WI38 (cell line): ENCODE measurements at regions not wholly inside any gene's neighbourhood (a gene's known extent, or its start where the extent isn't known, plus 50 kb on each side); places are given as distances from the start of the nearest gene placed in this dataset.

Source experiments
- H3K4me3 ChIP-seq: 2 replicates; pipeline ENCODE4 v1.5.1; 2011; ENCODE audit warnings: low read depth, mild to moderate bottlenecking, control low read depth, low read length
- TF ChIP-seq, protein P1 (sequence below): IDR thresholded peaks from 2 replicates; pipeline ENCODE4 v1.5.1; 2012; ENCODE audit warnings: low read depth, mild to moderate bottlenecking, control low read depth, low read length

DNA sequence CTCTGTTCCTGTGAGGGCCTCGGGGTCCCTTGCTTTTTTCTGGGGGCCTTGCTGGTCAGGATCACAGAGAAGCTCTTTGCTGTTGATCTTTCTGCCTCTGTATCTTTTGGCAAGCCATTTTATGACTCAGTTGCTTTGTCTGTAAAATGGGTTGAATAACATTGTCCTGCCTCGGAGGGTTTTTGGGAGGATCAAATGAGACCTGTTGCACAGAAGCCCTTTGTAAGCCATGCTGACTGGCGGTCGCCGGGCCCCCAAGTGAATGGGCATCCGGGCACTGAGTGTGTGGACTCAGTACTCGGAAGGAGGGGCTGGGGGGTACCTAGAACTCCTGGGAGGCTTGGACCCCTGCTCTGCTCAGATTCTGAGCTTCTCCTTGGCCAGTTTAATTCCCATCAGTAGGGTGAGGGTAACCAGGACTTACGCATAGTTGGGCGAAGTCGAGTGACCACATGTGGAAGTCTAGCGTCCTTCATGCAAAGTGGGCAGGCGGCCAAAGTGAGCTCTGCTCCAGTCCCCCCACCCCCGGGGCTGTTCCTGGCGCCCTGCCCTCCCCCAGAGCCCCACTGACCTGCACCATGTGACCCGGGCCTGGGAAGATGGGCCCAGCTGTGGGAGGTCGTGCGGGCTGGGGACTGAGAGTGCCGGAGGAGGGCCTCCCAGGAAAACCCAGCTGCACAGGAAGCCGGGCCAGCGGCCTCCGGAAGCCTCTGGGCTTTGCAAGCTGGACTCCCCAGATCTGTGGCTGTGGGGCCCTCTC, 284.0 kb downstream of the SEC14L1 start:
- H3K4me3 ChIP-seq, result no peak overlapping the region
- TF ChIP-seq, protein P1, sequence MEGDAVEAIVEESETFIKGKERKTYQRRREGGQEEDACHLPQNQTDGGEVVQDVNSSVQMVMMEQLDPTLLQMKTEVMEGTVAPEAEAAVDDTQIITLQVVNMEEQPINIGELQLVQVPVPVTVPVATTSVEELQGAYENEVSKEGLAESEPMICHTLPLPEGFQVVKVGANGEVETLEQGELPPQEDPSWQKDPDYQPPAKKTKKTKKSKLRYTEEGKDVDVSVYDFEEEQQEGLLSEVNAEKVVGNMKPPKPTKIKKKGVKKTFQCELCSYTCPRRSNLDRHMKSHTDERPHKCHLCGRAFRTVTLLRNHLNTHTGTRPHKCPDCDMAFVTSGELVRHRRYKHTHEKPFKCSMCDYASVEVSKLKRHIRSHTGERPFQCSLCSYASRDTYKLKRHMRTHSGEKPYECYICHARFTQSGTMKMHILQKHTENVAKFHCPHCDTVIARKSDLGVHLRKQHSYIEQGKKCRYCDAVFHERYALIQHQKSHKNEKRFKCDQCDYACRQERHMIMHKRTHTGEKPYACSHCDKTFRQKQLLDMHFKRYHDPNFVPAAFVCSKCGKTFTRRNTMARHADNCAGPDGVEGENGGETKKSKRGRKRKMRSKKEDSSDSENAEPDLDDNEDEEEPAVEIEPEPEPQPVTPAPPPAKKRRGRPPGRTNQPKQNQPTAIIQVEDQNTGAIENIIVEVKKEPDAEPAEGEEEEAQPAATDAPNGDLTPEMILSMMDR, result no peak

DNA sequence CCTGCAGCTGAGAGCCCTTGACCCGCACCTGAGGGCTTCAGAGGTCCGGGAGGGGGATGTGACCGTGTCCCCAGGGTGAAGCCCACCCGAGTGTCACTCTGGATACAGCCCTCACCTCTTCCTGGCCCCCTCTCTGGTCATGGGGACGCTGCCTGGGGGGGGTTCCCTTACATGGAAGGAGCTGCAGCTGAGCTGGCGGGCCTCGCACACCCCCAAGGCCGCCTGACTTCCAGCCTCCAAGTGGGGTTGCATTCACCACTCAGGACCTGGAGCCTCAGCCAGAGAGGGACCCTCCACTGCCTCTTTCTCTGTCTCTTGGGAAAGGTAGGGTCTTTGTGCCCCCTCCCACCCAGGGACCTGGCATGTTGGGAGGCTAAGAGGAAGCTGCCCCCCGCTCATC, 284.6 kb downstream of the SEC14L1 start:
- no peak overlapping the region for H3K4me3 ChIP-seq
- TF ChIP-seq, protein P1, result no peak

DNA sequence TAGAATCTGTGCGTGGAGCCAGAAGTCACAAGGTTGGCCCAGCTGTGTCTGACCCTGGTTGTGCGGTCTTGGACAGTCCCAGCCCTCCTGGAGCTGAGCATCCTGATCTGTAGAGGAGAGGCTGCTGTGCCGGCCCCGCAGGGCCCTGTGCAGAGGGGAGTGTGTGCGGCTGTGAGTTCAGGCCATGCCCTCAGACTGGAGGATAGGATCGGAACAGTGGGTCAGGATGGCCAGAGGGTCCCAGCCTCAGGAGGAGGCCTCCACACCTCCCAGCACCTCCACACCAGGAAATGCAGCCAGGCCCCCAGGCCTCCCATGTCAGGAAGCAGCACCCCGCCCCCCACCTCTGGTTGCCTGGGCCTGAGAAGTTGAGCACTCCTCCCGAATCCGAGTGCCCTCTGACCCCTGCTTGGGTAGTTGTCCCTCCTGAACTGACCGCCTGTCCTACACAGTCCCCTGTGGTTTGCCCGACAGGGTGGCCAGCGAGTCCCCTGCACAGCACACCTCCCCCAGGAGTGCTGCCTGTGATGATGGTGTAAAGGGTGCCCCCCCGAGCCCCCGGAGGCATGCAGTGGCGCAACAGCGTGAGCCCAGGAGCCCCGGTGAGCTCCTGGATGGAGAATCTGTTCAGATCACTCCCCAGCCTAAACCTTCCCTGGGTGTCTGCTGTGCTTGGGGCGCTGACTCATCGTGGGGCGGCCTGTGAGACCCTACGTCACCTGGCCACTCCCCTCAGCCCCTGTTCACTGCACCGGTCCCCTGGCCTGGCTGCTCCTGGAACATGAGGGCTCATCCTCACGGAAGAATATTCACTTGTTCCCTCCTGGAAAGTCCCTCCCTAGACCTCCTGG, 285.2 kb downstream of the SEC14L1 start:
- TF ChIP-seq, protein P1, result no peak
- 0 out of 2 replicates have a peak overlapping the region, but pooled peaks have one; percentile 2 for H3K4me3 ChIP-seq

DNA sequence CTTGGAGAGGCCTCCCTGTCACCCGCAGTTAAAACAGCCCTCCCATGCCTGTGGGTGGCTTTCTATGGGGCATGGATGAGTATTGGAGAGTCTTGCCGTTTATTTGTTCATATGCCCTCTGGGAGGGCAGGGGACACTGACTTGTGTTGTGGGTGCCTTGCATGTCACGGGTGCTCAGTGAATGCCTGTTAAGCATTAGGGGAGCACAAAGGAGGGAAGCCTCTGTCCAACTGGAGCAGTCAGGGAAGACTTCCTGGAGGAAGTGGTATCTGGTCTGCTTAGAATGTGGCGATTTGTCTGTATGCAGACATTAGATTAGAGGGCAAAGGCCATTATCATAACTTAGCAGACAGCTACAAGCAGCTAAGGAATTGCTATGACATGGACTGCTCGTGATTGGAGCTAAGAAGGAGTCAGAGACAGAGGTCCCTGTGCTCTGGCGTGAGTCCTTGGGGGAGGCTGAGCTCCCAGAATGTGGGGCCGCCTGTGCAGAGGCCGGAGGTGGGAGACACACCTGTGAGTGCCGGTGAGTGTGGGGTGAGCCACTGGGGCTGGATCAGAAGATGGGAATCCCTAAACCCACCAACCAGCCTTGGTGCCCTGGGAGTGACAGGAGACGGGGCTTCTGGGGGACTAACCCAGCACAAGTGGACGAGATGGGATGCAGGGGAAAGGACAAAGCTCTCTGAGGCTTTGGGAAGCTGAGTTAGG, 286.1 kb downstream of the SEC14L1 start:
- TF ChIP-seq, protein P1, result no peak
- H3K4me3 ChIP-seq, result no peak overlapping the region

DNA sequence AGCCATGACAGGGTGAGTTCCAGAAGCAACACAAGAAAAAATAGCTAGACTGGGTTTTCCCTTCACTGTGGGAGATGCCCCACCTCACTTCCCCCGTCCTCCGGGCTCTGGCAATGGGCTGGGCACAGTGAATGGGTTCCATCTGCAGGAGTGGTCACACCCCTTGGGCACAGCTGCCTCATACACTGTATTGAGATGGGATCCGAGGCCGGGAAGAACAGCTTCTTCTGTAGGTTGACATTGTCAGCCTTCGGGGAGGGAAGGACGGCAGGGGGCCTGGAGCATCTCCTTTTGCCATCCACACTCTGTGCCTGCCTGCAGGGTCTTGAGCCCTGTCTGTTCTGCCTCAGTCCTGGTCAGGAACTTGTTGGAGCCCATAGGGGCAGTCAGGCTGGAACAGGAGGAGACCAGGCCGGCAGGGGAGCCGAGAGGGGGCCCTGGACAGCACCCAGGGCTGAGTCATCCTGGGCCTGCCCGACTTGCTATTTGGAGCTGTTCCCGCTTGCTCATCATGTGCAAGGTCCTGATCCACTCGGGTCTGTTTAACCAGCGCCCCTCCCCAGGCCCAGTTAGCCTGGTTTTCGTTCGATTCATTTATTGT, 286.7 kb downstream of the SEC14L1 start:
- TF ChIP-seq, protein P1, result no peak
- H3K4me3 ChIP-seq, result no peak overlapping the region

DNA sequence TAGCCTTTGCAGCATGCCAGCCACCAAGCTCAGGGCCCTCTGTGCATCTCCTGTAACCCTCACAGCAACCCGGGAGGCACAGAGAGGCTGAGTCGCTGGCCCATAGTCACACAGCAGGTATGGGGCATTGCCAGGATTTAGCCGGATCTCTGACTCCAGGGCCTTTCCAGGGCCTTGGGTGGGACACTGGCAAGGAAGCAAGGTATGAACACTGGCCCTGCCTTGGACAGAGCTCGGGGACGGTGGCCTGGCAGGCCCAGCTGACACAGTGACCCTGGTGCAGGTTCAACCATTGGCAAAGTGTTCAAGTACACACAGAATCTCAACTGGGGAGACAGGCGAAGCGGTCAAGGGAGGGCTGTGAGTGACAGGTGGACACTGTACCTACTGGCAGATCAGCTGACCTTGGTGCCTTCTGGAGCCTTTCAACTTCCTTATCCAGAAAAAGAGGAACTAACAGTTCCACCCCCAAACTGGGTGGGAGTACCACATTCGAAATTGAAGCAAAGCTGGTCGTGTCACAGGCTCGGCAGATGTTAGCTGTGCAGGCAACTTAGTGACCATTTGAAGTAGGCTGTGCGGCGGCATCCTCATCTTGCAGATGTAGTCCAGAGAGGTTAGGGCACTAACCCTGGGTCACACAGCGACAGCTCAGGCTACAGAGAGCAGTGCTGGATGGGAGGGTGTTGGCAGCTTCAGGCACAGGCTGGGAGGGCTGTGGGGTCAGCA, 287.4 kb downstream of the SEC14L1 start:
- TF ChIP-seq, protein P1, result no peak
- no peak overlapping the region for H3K4me3 ChIP-seq
